HepG2 (cell line): ENCODE measurements at regions not wholly inside any gene's neighbourhood (a gene's known extent, or its start where the extent isn't known, plus 50 kb on each side); places are given as distances from the start of the nearest gene placed in this dataset.

Experiments
- ATAC-seq: fragments of 200-7000 bp; cut with Tn5 transposase; 3 replicates; pipeline ENCODE4 v1.9.1; 2020; ENCODE audit warnings: mild to moderate bottlenecking, moderate library complexity
- BruUV-seq: library from RNA; stranded (reverse); fragments of 400-500 nt; replicated peaks from 2 replicates; lab custom pipeline; 2021; lab: Mats Ljungman, UMichigan
- CTCF ChIA-PET: fragments of 300-600 bp; formaldehyde crosslinking; extraction: SDS; loops from one replicate; lab custom pipeline; 2021; ENCODE audit warnings: low total read pairs, inconsistent platforms, low intra/inter-chr PET ratio; lab: Yijun Ruan, JAX
- POLR2A ChIA-PET: fragments of 350-600 bp; sonication (Branson Sonifier 250); formaldehyde crosslinking; loops from one replicate; lab custom pipeline; 2020; ENCODE audit warnings: antibody characterized with exemption, inconsistent platforms; lab: Yijun Ruan, JAX
- DNase-seq: peaks from one replicate; pipeline ENCODE4 v3.0.0-alpha.2; 2015; ENCODE audit warnings: low spot score
- FAIRE-seq: peaks from 3 replicates; lab custom pipeline; 2011; peaks lifted over from hg19 to GRCh38; lab: Jason Lieb, UNC
- H2AFZ ChIP-seq: one replicate; pipeline ENCODE4 v1.6.1; 2011; ENCODE audit warnings: low read length, inconsistent platforms
- H3K27ac ChIP-seq: fragments of 300-600 bp; 3 replicates; pipeline ENCODE4 v1.8.0; 2011; ENCODE audit warnings: mixed run types, mild to moderate bottlenecking, mixed read lengths, low read length, inconsistent platforms; ENCODE audit not compliant: insufficient read depth; ENCODE audit errors: extremely low read length
- H3K27me3 ChIP-seq, 2 experiments: fragments of 200-600 bp in 1 of 2; 2 replicates in 1 of 2; 3 replicates in 1 of 2; pipeline versions ENCODE4 v1.6.0 to v1.8.0; 2011; ENCODE audit warnings: low read length in 2 of 2, mild to moderate bottlenecking in 2 of 2, moderate library complexity in 2 of 2, inconsistent platforms in 1 of 2; ENCODE audit not compliant: insufficient read depth in 2 of 2, control insufficient read depth in 1 of 2
- H3K36me3 ChIP-seq, 2 experiments: fragments of 200-600 bp in 1 of 2; replicated peaks in 1 of 2; 2 replicates in 1 of 2; 3 replicates in 1 of 2; pipeline versions ENCODE4 v1.5.1 to v1.8.0; 2011; ENCODE audit warnings: low read length in 2 of 2, inconsistent platforms in 1 of 2; ENCODE audit not compliant: insufficient read depth in 2 of 2, control insufficient read depth in 1 of 2
- H3K4me1 ChIP-seq: 2 replicates; pipeline ENCODE4 v1.5.1; 2012; ENCODE audit warnings: low read length, inconsistent platforms; ENCODE audit not compliant: insufficient read depth
- H3K4me2 ChIP-seq: 2 replicates; pipeline ENCODE4 v1.6.0; 2011; ENCODE audit warnings: low read depth, low read length, inconsistent platforms
- H3K4me3 ChIP-seq, 3 experiments: fragments of 200-600 bp in 1 of 3; sonication (generic), shearing (Covaris generic) in 1 of 3; replicated peaks in 1 of 3; 2 replicates each; pipeline ENCODE4 v1.5.1; 2011 to 2016; ENCODE audit warnings: low read length in 3 of 3, inconsistent platforms in 2 of 3, low read depth in 2 of 3, mild to moderate bottlenecking in 2 of 3, control low read depth in 1 of 3, mixed read lengths in 1 of 3; ENCODE audit not compliant: insufficient read depth in 1 of 3
- H3K79me2 ChIP-seq: one replicate; pipeline ENCODE4 v1.6.1; 2011; ENCODE audit warnings: low read length, inconsistent platforms; ENCODE audit not compliant: insufficient read depth
- H3K9ac ChIP-seq: 2 replicates; pipeline ENCODE4 v1.6.0; 2011; ENCODE audit warnings: mild to moderate bottlenecking, low read depth, low read length, inconsistent platforms; ENCODE audit not compliant: insufficient read depth
- H3K9me3 ChIP-seq: 2 replicates; pipeline ENCODE4 v1.5.1; 2012; ENCODE audit warnings: mild to moderate bottlenecking, low read length
- H4K20me1 ChIP-seq: 2 replicates; pipeline ENCODE4 v1.6.0; 2011; ENCODE audit warnings: inconsistent platforms, mild to moderate bottlenecking, low read length, moderate library complexity; ENCODE audit not compliant: insufficient read depth
- GABPB1 ChIP-seq: IDR thresholded peaks from 2 replicates; pipeline ENCODE4 v1.6.1; 2016; ENCODE audit warnings: mild to moderate bottlenecking, missing genetic modification reagents, moderate library complexity, missing compliant biosample characterization
- KDM5B ChIP-seq: sonication (generic); formaldehyde crosslinking; IDR thresholded peaks from 2 replicates; pipeline ENCODE4 v1.4.0; 2020; ENCODE audit warnings: missing genetic modification reagents, mild to moderate bottlenecking, borderline replicate concordance
- NFIC ChIP-seq: IDR thresholded peaks from 2 replicates; pipeline ENCODE4 v1.6.1; 2012; ENCODE audit warnings: mild to moderate bottlenecking, low read length, inconsistent platforms
- NFYC ChIP-seq: IDR thresholded peaks from 2 replicates; pipeline ENCODE4 v1.6.1; 2016; ENCODE audit warnings: missing genetic modification reagents, missing compliant biosample characterization
- POGK ChIP-seq: sonication (generic); formaldehyde crosslinking; conservative IDR thresholded peaks from 2 replicates; pipeline ENCODE4 v1.8.0; 2022; ENCODE audit warnings: mild to moderate bottlenecking, moderate library complexity, missing genetic modification reagents
- RFX5 ChIP-seq: IDR thresholded peaks from 2 replicates; pipeline ENCODE4 v1.6.1; 2011; ENCODE audit warnings: low read depth, low read length, improper control_type of control experiment
- ZNF451 ChIP-seq: sonication (generic); formaldehyde crosslinking; IDR thresholded peaks from 2 replicates; pipeline ENCODE4 v1.5.0; 2020; ENCODE audit warnings: mild to moderate bottlenecking, missing genetic modification reagents
- ZNF549 ChIP-seq: sonication (generic); formaldehyde crosslinking; IDR thresholded peaks from 2 replicates; pipeline ENCODE4 v1.5.0; 2020; ENCODE audit warnings: missing genetic modification reagents
- WGBS: methylation state at CpG from one replicate; pipeline ENCODE4 v1.1.6; 2017; ENCODE audit warnings: low lambda C conversion rate; 5-methylcytosine and 5-hydroxymethylcytosine counted together
- in situ Hi-C: cut with HindIII; loops from 2 replicates; pipeline ENCODE4 v1.10.0; 2017; ENCODE audit warnings: low pct_unique_long_range_greater_than_20kb; ENCODE audit not compliant: extremely low pct_ligation_motif_present
- intact Hi-C: fragments of 100-400 bp; cut with micrococcal nuclease; formaldehyde crosslinking; loops from one replicate; pipeline ENCODE4 v1.10.0; 2022; ENCODE audit not compliant: unreplicated experiment
- TF ChIP-seq, protein P1 (sequence below): sonication (generic); formaldehyde crosslinking; IDR thresholded peaks from 2 replicates; pipeline ENCODE4 v1.8.0; 2022; ENCODE audit warnings: mild to moderate bottlenecking, missing genetic modification reagents, moderate library complexity
- TF ChIP-seq, protein P2 (sequence below): sonication (generic); formaldehyde crosslinking; IDR thresholded peaks from 2 replicates; pipeline ENCODE4 v1.4.0; 2020; ENCODE audit warnings: missing genetic modification reagents

DNA sequence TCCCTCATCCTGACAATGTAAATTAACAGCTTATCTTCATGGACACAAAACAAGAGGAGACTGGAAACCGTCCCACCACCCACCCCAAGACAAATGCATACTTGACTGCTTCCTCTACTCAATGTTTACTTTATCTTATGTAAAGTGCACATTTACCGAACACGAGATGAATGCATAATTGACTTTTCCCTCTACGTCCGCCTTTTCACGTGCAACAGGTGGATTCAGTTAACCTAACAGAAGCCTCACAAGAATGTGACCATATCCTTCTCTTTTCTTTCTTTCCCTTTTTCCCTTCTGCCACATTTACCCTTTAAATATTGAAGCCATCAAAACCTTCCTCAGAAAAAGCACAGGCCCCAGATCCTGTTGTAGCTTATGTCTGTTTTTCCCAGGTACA lies 468.0 kb downstream of the UQCRFS1 start:
- CTCF ChIA-PET: no interaction called here
- no peak for FAIRE-seq

More for the DNA sequence above, 468.0 kb downstream of the UQCRFS1 start:
- WGBS: 2% methylated on average over 6 of the region's 6 CpGs
- no peaks in the 10 kb centered on the region for H3K79me2 ChIP-seq
- no peak overlapping the region for H3K4me2 ChIP-seq
- intact Hi-C loops: no loop called here
- POLR2A ChIA-PET: no interaction called here
- no TSS peak for BruUV-seq
- no peaks in the 10 kb centered on the region for H3K4me1 ChIP-seq
- H4K20me1 ChIP-seq: no peaks in the 10 kb centered on the region
- TF ChIP-seq NFYC (CRISPR knock-in tag) (no peak), RFX5 (no peak), GABPB1 (CRISPR knock-in tag) (no peak), KDM5B (CRISPR knock-in tag) (no peak), ZNF549 (CRISPR knock-in tag) (no peak), NFIC (no peak), POGK (CRISPR knock-in tag) (no peak), ZNF451 (CRISPR knock-in tag) (no peak)
- TF ChIP-seq, protein P1, sequence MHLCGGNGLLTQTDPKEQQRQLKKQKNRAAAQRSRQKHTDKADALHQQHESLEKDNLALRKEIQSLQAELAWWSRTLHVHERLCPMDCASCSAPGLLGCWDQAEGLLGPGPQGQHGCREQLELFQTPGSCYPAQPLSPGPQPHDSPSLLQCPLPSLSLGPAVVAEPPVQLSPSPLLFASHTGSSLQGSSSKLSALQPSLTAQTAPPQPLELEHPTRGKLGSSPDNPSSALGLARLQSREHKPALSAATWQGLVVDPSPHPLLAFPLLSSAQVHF (CRISPR knock-in tag): no peak
- TF ChIP-seq, protein P2, sequence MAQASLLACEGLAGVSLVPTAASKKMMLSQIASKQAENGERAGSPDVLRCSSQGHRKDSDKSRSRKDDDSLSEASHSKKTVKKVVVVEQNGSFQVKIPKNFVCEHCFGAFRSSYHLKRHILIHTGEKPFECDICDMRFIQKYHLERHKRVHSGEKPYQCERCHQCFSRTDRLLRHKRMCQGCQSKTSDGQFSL: no peak
- ATAC-seq: no peak
- H2AFZ ChIP-seq: no peak overlapping the region
- in situ Hi-C loops: no loop called here
- H3K9me3 ChIP-seq: peaks cover 45% of the 10 kb centered on the region
- H3K27me3 ChIP-seq: no peaks in the 10 kb centered on the region
- DNase-seq: no peak
- no peak overlapping the region for H3K9ac ChIP-seq
- no peak overlapping the region for H3K27ac ChIP-seq
- H3K4me3 ChIP-seq: no peak overlapping the region
- no peaks in the 10 kb centered on the region for H3K36me3 ChIP-seq
